ENCODE measurements at regions not wholly inside any gene's neighbourhood (a gene's known extent, or its start where the extent isn't known, plus 50 kb on each side); places are given as distances from the start of the nearest gene placed in this dataset.

GRCh38 chr5:38162625-38163024 is 95.7 kb upstream of the EGFLAM start:
- Mint-ChIP-seq H3K9me3 (no peaks in the 10 kb centered on the region), H3K4me3 (no peak overlapping the region), H3K27me3 (ENCODE audit: insufficient read depth, low read depth, poor library complexity) (peaks cover 6% of the 10 kb centered on the region), H3K27ac (no peak overlapping the region), H3K4me1 (peaks cover 16% of the 10 kb centered on the region), H3K36me3 (ENCODE audit: low read depth) (no peaks in the 10 kb centered on the region)
- H3K27ac ChIP-seq (ENCODE audit: low read depth), result no peak overlapping the region
- no peak for DNase-seq (ENCODE audit: low spot score)
- H3K4me1 ChIP-seq (ENCODE audit: insufficient read depth), result peaks cover 7% of the 10 kb centered on the region; the same call in 1 of the 2 replicates
- no peaks in the 10 kb centered on the region for H3K36me3 ChIP-seq (ENCODE audit: insufficient read depth)
- no peaks in the 10 kb centered on the region for H3K27me3 ChIP-seq (ENCODE audit: insufficient read depth)
- H3K79me2 ChIP-seq (replicated peaks; ENCODE audit: insufficient read depth), result no peaks in the 10 kb centered on the region
- H3F3A ChIP-seq (replicated peaks; ENCODE audit: low read depth), result no peaks in the 10 kb centered on the region
- no peak overlapping the region for H2AFZ ChIP-seq
- no peak overlapping the region for H3K4me3 ChIP-seq
- no peak for ATAC-seq
- no peaks in the 10 kb centered on the region for H3K9me2 ChIP-seq (ENCODE audit: insufficient read depth)
- TF ChIP-seq EZH2 (IDR thresholded peaks at IDR 0.05; ENCODE audit: low read depth, unreplicated experiment), result no peak
- TF ChIP-seq NANOG (IDR thresholded peaks at IDR 0.05; ENCODE audit: borderline replicate concordance), result no peak
- TF ChIP-seq REST (IDR thresholded peaks at IDR 0.05; ENCODE audit: unreplicated experiment), result no peak
- no peak for TF ChIP-seq JUNB (IDR thresholded peaks at IDR 0.05; ENCODE audit: unreplicated experiment)
- TF ChIP-seq CTCF (conservative IDR thresholded peaks at IDR 0.05; ENCODE audit: low read depth in 2 of 2), result no peak
- no peak for TF ChIP-seq ZNF331 (CRISPR knock-in tag; IDR thresholded peaks at IDR 0.05; ENCODE audit: low read depth)
- TF ChIP-seq ZNF114 (CRISPR knock-in tag; IDR thresholded peaks at IDR 0.05), result no peak
- no peak for TF ChIP-seq POLR2AphosphoS5 (IDR thresholded peaks at IDR 0.05; ENCODE audit: low read depth)
- no peak for TF ChIP-seq ETS1 (IDR thresholded peaks at IDR 0.05)
- TF ChIP-seq CREB1 (CRISPR knock-in tag; IDR thresholded peaks at IDR 0.05; ENCODE audit: low read depth), result no peak
- no peak for TF ChIP-seq STAT1 (IDR thresholded peaks at IDR 0.05; ENCODE audit: unreplicated experiment)
- no peak for TF ChIP-seq ZNF462 (CRISPR knock-in tag; IDR thresholded peaks at IDR 0.05)
- no peak for TF ChIP-seq EZH2phosphoT487 (IDR thresholded peaks at IDR 0.05; ENCODE audit: unreplicated experiment)
- H3K4me2 ChIP-seq, result no peak overlapping the region
- H4K20me1 ChIP-seq (replicated peaks; ENCODE audit: insufficient read depth), result no peaks in the 10 kb centered on the region
